Lower leg skin (tissue), 3 donors: ENCODE measurements at regions not wholly inside any gene's neighbourhood (a gene's known extent, or its start where the extent isn't known, plus 50 kb on each side); places are given as distances from the start of the nearest gene placed in this dataset.

Experiments
- POLR2A ChIP-seq, 2 donors: fragments of 450-650 bp; IDR thresholded peaks; one replicate each; pipeline ENCODE4 v1.6.1; 2016 to 2017; ENCODE audit warnings: antibody characterized with exemption in 2 of 2, mild to moderate bottlenecking in 1 of 2, moderate library complexity in 1 of 2
- TF ChIP-seq, protein P1 (sequence below), 3 donors: fragments of 450-650 bp; IDR thresholded peaks; one replicate each; pipeline ENCODE4 v1.5.1; 2016; ENCODE audit warnings: antibody characterized with exemption in 3 of 3, mild to moderate bottlenecking in 3 of 3, moderate library complexity in 2 of 3

GRCh38 chr14:105773584-105773983, 247.2 kb downstream of the TMEM121 start:
- no peak for TF ChIP-seq POLR2A (IDR thresholded peaks at IDR 0.05)
- TF ChIP-seq, protein P1, sequence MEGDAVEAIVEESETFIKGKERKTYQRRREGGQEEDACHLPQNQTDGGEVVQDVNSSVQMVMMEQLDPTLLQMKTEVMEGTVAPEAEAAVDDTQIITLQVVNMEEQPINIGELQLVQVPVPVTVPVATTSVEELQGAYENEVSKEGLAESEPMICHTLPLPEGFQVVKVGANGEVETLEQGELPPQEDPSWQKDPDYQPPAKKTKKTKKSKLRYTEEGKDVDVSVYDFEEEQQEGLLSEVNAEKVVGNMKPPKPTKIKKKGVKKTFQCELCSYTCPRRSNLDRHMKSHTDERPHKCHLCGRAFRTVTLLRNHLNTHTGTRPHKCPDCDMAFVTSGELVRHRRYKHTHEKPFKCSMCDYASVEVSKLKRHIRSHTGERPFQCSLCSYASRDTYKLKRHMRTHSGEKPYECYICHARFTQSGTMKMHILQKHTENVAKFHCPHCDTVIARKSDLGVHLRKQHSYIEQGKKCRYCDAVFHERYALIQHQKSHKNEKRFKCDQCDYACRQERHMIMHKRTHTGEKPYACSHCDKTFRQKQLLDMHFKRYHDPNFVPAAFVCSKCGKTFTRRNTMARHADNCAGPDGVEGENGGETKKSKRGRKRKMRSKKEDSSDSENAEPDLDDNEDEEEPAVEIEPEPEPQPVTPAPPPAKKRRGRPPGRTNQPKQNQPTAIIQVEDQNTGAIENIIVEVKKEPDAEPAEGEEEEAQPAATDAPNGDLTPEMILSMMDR (IDR thresholded peaks at IDR 0.05): no peak
